ENCODE measurements at regions not wholly inside any gene's neighbourhood (a gene's known extent, or its start where the extent isn't known, plus 50 kb on each side); places are given as distances from the start of the nearest gene placed in this dataset.

- no peak for DNase-seq
Measured at GRCh38 chrX:4206941-4207340, 493.5 kb upstream of the PRKX start.

GRCh38 chrX:4197971-4198370 is 484.5 kb upstream of the PRKX start:
- DNase-seq, result no peak

GRCh38 chrX:4193500-4194155 is 480.2 kb upstream of the PRKX start:
- DNase-seq, result no peak

GRCh38 chrX:4186331-4186730 is 472.9 kb upstream of the PRKX start:
- DNase-seq, result no peak

- DNase-seq, result no peak
Measured at GRCh38 chrX:4185086-4185485, 471.6 kb upstream of the PRKX start.

GRCh38 chrX:4182408-4182806 is 469.0 kb upstream of the PRKX start:
- no peak for DNase-seq

- no peak for DNase-seq
Measured at GRCh38 chrX:4181782-4182407, 468.4 kb upstream of the PRKX start.

GRCh38 chrX:4179031-4179430 is 465.6 kb upstream of the PRKX start:
- DNase-seq, result no peak

- no peak for DNase-seq
Measured at GRCh38 chrX:4175221-4175620, 461.8 kb upstream of the PRKX start.

GRCh38 chrX:4173743-4174142 is 460.3 kb upstream of the PRKX start:
- no peak for DNase-seq

GRCh38 chrX:4151798-4152197 is 438.3 kb upstream of the PRKX start:
- DNase-seq, result no peak

- no peak for DNase-seq
Measured at GRCh38 chrX:4150259-4150658, 436.8 kb upstream of the PRKX start.

- no peak for DNase-seq
Measured at GRCh38 chrX:4129626-4130025, 416.2 kb upstream of the PRKX start.

GRCh38 chrX:4118666-4119530 is 405.4 kb upstream of the PRKX start:
- no peak for DNase-seq

GRCh38 chrX:4110964-4111363 is 397.5 kb upstream of the PRKX start:
- DNase-seq, result no peak

- no peak for DNase-seq
Measured at GRCh38 chrX:4094926-4095325, 381.5 kb upstream of the PRKX start.

GRCh38 chrX:4091046-4091760 is 377.8 kb upstream of the PRKX start:
- no peak for DNase-seq

GRCh38 chrX:4059893-4060292 is 346.4 kb upstream of the PRKX start:
- DNase-seq, result no peak

- no peak for DNase-seq
Measured at GRCh38 chrX:4043951-4044350, 330.5 kb upstream of the PRKX start.

- DNase-seq, result no peak
Measured at GRCh38 chrX:4035874-4036273, 322.4 kb upstream of the PRKX start.

- no peak for DNase-seq
Measured at GRCh38 chrX:4028151-4028550, 314.7 kb upstream of the PRKX start.

- no peak for DNase-seq
Measured at GRCh38 chrX:4005281-4005680, 291.8 kb upstream of the PRKX start.

- DNase-seq, result no peak
Measured at GRCh38 chrX:4004822-4005221, 291.4 kb upstream of the PRKX start.
